B cell (primary cell): ENCODE measurements at regions not wholly inside any gene's neighbourhood (a gene's known extent, or its start where the extent isn't known, plus 50 kb on each side); places are given as distances from the start of the nearest gene placed in this dataset.
"Not testable (repeated sequence)": the region's sequence is repeated elsewhere in the genome, so short reads cannot be mapped to it uniquely, and the experiment has no call there.

ENCODE experiments used
- ATAC-seq: fragments of 200-7000 bp; cut with Tn5 transposase; one replicate; pipeline ENCODE4 v1.10.0; 2021; ENCODE audit warnings: low read depth, mild to moderate bottlenecking, moderate number of reproducible peaks, moderate library complexity
- CTCF ChIA-PET: fragments of 350-600 bp; sonication (Branson Sonifier 250); formaldehyde crosslinking; loops from one replicate; lab custom pipeline; 2021; ENCODE audit warnings: antibody characterized with exemption, inconsistent platforms; lab: Charles Lee
- POLR2A ChIA-PET: fragments of 350-600 bp; sonication (Branson Sonifier 250); formaldehyde crosslinking; loops from one replicate; lab custom pipeline; 2021; ENCODE audit warnings: antibody characterized with exemption; lab: Charles Lee
- DNase-seq: peaks from one replicate; pipeline ENCODE4 v3.0.0; 2013
- H2AFZ ChIP-seq: 2 replicates; pipeline ENCODE4 v1.6.1; 2012; ENCODE audit warnings: mild to moderate bottlenecking, low read depth, low read length; ENCODE audit not compliant: insufficient read depth, poor library complexity, severe bottlenecking
- H3K27ac ChIP-seq, 2 donors: 1 replicate in 1 of 2; 2 replicates in 1 of 2; pipeline ENCODE4 v1.5.1; 2012 to 2013; ENCODE audit warnings: low read length in 2 of 2, mild to moderate bottlenecking in 2 of 2, moderate library complexity in 1 of 2
- H3K27me3 ChIP-seq, 4 experiments: fragments of 200-600 bp in 1 of 4; sonication (generic) in 1 of 4; replicated peaks in 1 of 4; 1 replicate in 2 of 4; 2 replicates in 2 of 4; pipeline versions ENCODE4 v1.6.1 to v1.7.0; 2013 to 2016; ENCODE audit warnings: low read length in 3 of 4, mild to moderate bottlenecking in 2 of 4, mixed read lengths in 1 of 4, moderate library complexity in 1 of 4; ENCODE audit not compliant: insufficient read depth in 4 of 4, control insufficient read depth in 3 of 4; ENCODE audit errors: control extremely low read depth in 1 of 4
- H3K36me3 ChIP-seq, 2 experiments: replicated peaks in 1 of 2; 1 replicate in 1 of 2; 2 replicates in 1 of 2; pipeline versions ENCODE4 v1.6.1 to v1.7.1; 2013; ENCODE audit warnings: low read length in 1 of 2; ENCODE audit not compliant: insufficient read depth in 2 of 2, control insufficient read depth in 1 of 2; ENCODE audit errors: control extremely low read depth in 1 of 2, extremely low read depth in 1 of 2
- H3K4me1 ChIP-seq, 2 donors: fragments of 200-600 bp in 1 of 2; sonication (generic) in 1 of 2; 1 replicate in 1 of 2; 2 replicates in 1 of 2; pipeline versions ENCODE4 v1.5.1 to v1.6.1; 2013 to 2017; ENCODE audit warnings: low read length in 2 of 2; ENCODE audit not compliant: control insufficient read depth in 2 of 2, insufficient read depth in 2 of 2
- H3K4me2 ChIP-seq: replicated peaks from 2 replicates; pipeline ENCODE3; 2012; ENCODE audit warnings: mild to moderate bottlenecking, low read depth, low read length; ENCODE audit not compliant: poor library complexity, severe bottlenecking
- H3K4me3 ChIP-seq, 5 experiments: fragments of 200-600 bp in 1 of 5; sonication (generic) in 1 of 5; 1 replicate in 3 of 5; 2 replicates in 2 of 5; pipeline versions ENCODE4 v1.5.1 to v1.7.0; 2011 to 2016; ENCODE audit warnings: low read length in 4 of 5, mild to moderate bottlenecking in 4 of 5, low read depth in 2 of 5, control low read depth in 1 of 5, moderate library complexity in 1 of 5; ENCODE audit not compliant: insufficient read depth in 1 of 5; ENCODE audit errors: control extremely low read depth in 1 of 5, extremely low read depth in 1 of 5
- H3K79me2 ChIP-seq: fragments of 200-600 bp; sonication (generic); one replicate; pipeline ENCODE4 v1.6.0; 2016; ENCODE audit warnings: low read length; ENCODE audit not compliant: control insufficient read depth, insufficient read depth
- H3K9ac ChIP-seq: fragments of 200-600 bp; sonication (generic); 2 replicates; pipeline ENCODE4 v1.6.1; 2017; ENCODE audit warnings: mild to moderate bottlenecking, low read length, moderate library complexity
- H3K9me3 ChIP-seq, 3 donors: one replicate each; pipeline versions ENCODE4 v1.6.1 to v1.7.1; 2013; ENCODE audit warnings: low read length in 2 of 3; ENCODE audit not compliant: control insufficient read depth in 2 of 3, insufficient read depth in 1 of 3; ENCODE audit errors: control extremely low read depth in 1 of 3
- H4K20me1 ChIP-seq: 2 replicates; pipeline ENCODE4 v1.6.0; 2012; ENCODE audit warnings: mild to moderate bottlenecking, low read length; ENCODE audit not compliant: insufficient read depth, control insufficient read depth, poor library complexity, severe bottlenecking
- H3K27ac Mint-ChIP-seq: one replicate; pipeline ENCODE4 v1.8.0; 2021; ENCODE audit warnings: mixed read lengths
- H3K27me3 Mint-ChIP-seq: one replicate; pipeline ENCODE4 v1.8.0; 2021; ENCODE audit warnings: mixed read lengths
- H3K4me1 Mint-ChIP-seq: one replicate; pipeline ENCODE4 v1.8.0; 2021; ENCODE audit warnings: mixed read lengths
- H3K4me3 Mint-ChIP-seq: one replicate; pipeline ENCODE4 v1.8.0; 2021; ENCODE audit warnings: mixed read lengths
- H3K9me3 Mint-ChIP-seq: one replicate; pipeline ENCODE4 v1.8.0; 2022; ENCODE audit warnings: mixed read lengths; ENCODE audit not compliant: insufficient read depth
- EZH2 ChIP-seq: IDR thresholded peaks from 2 replicates; pipeline ENCODE4 v1.6.1; 2012; ENCODE audit warnings: borderline replicate concordance, low read depth, mild to moderate bottlenecking, moderate library complexity, low read length; ENCODE audit not compliant: insufficient read depth, poor library complexity, severe bottlenecking
- WGBS: methylation state at CpG from one replicate; pipeline ENCODE4 v1.1.5; 2013; ENCODE audit warnings: missing lambda C conversion rate; ENCODE audit not compliant: insufficient coverage; 5-methylcytosine and 5-hydroxymethylcytosine counted together
- intact Hi-C: fragments of 100-400 bp; cut with micrococcal nuclease; formaldehyde crosslinking; loops from one replicate; pipeline ENCODE4 v1.10.0; 2022
- TF ChIP-seq, protein P1 (sequence below): fragments of 200-600 bp; IDR thresholded peaks from one replicate; pipeline ENCODE4 v1.8.0; 2022; ENCODE audit warnings: antibody characterized with exemption, mild to moderate bottlenecking

DNA sequence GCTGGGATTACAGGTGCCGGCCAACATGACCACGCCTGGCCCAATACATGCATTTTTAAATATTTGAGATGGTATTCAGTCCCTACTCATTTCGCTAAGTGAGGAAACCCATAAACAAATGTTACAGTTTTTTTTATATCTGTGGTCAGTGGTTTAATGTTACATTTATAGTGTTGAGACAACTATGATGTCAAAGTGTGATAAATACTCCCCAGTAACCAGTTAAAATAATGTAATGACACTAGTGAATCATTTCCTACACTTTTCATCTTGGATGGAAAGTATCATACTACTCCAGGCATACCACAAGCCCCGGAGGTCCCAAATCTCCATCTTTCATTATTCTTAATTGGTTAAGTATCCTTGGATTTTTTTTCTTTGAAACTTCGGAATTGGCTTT lies 87.5 kb upstream of the KIF26B start:
- intact Hi-C loops: no loop called here
- Histone ChIP-seq H3K27ac (no peak overlapping the region), H2AFZ (no peak overlapping the region), H3K9ac (no peak overlapping the region), H4K20me1 (no peaks in the 10 kb centered on the region), H3K79me2 (no peaks in the 10 kb centered on the region), H3K9me3 (peaks cover 0 to 2% (median 0%) of the 10 kb centered on the region in 3 donors), H3K4me2 (no peak overlapping the region), H3K36me3 (no peaks in the 10 kb centered on the region), H3K27me3 (no peaks in the 10 kb centered on the region), H3K4me1 (no peaks in the 10 kb centered on the region), H3K4me3 (no peak overlapping the region)
- 100% methylated on average over 1 of the region's 5 CpGs for WGBS
- Mint-ChIP-seq H3K4me3 (no peak overlapping the region), H3K9me3 (no peaks in the 10 kb centered on the region), H3K27ac (no peak overlapping the region), H3K4me1 (no peaks in the 10 kb centered on the region), H3K27me3 (no peaks in the 10 kb centered on the region)
- ATAC-seq (no peak), DNase-seq (no peak)
- TF ChIP-seq, protein P1, sequence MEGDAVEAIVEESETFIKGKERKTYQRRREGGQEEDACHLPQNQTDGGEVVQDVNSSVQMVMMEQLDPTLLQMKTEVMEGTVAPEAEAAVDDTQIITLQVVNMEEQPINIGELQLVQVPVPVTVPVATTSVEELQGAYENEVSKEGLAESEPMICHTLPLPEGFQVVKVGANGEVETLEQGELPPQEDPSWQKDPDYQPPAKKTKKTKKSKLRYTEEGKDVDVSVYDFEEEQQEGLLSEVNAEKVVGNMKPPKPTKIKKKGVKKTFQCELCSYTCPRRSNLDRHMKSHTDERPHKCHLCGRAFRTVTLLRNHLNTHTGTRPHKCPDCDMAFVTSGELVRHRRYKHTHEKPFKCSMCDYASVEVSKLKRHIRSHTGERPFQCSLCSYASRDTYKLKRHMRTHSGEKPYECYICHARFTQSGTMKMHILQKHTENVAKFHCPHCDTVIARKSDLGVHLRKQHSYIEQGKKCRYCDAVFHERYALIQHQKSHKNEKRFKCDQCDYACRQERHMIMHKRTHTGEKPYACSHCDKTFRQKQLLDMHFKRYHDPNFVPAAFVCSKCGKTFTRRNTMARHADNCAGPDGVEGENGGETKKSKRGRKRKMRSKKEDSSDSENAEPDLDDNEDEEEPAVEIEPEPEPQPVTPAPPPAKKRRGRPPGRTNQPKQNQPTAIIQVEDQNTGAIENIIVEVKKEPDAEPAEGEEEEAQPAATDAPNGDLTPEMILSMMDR: no peak
- no peak for TF ChIP-seq EZH2
- ChIA-PET POLR2A (no interaction called here), CTCF (no interaction called here)

DNA sequence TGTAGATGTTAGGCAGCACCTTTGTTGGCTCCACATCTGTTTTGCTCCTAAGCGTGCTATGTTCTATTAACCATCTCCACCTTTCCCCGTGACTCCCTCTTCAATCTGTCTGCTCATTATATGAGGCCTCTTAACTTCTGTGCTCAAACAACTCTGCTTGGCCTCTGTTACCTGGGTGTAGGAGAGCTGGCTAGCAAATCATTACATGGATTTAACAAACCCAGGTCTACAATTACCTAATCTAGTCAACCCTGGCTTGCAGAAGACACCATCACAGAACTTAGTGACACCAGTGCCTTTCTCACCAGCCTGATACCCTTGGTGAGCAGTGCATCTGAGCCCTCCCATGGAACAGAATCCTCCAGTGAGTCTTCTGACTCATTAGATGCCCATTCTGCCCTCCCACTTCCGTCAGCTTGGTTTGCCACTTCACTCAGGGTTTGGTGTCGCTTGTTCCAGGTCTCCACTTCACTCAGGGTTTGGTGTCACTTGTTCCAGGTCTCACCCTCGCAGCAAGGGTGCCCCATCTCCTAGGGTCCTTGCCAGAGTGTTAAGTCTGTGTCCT lies 92.0 kb upstream of the KIF26B start:
- Histone ChIP-seq H3K79me2 (no peaks in the 10 kb centered on the region), H3K36me3 (no peaks in the 10 kb centered on the region), H3K9me3 (no peaks in the 10 kb centered on the region), H3K9ac (no peak overlapping the region), H3K27me3 (no peaks in the 10 kb centered on the region), H3K4me2 (no peak overlapping the region), H2AFZ (no peak overlapping the region), H3K4me3 (no peak overlapping the region), H3K4me1 (no peaks in the 10 kb centered on the region), H3K27ac (no peak overlapping the region), H4K20me1 (no peaks in the 10 kb centered on the region)
- no peaks in the 10 kb centered on the region for H3K27me3 Mint-ChIP-seq
- H3K4me3 Mint-ChIP-seq: no peak overlapping the region
- intact Hi-C loops: no loop called here
- H3K4me1 Mint-ChIP-seq: no peaks in the 10 kb centered on the region
- DNase-seq: no peak
- no peak for ATAC-seq
- CTCF ChIA-PET: no interaction called here
- 80% methylated on average over 1 of the region's 5 CpGs for WGBS
- H3K9me3 Mint-ChIP-seq: no peaks in the 10 kb centered on the region
- H3K27ac Mint-ChIP-seq: no peak overlapping the region
- TF ChIP-seq EZH2: no peak
- TF ChIP-seq, protein P1: no peak
- POLR2A ChIA-PET: no interaction called here

DNA sequence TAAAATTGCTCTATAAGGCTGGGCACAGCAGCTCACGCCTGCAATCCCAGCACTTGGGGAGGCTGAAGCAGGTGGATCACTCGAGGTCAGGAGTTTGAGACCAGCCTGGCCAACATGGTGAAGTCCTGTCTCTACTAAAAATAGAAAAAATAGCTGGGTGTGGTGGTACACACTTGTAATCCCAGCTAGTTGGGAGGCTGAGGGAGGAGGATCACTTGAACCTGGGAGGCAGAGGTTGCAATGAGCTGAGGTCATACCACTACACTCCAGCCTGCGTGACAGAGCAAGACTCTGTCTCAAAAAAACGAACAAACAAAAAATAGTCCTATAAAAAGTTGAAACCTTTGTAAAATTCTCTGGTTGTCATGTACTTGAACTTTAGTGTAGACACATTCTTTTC lies 93.0 kb upstream of the KIF26B start:
- H3K4me3 Mint-ChIP-seq, CTCF ChIA-PET, H3K9me3 Mint-ChIP-seq, H3K4me1 ChIP-seq, H3K4me3 ChIP-seq, H3K27me3 Mint-ChIP-seq, ATAC-seq, H3K9me3 ChIP-seq, H3K27me3 ChIP-seq, intact Hi-C loops, H3K9ac ChIP-seq, H2AFZ ChIP-seq, H3K79me2 ChIP-seq, H3K4me2 ChIP-seq, H3K4me1 Mint-ChIP-seq, H3K27ac Mint-ChIP-seq, POLR2A ChIA-PET, H3K36me3 ChIP-seq, H3K27ac ChIP-seq, H4K20me1 ChIP-seq, DNase-seq: not testable (repeated sequence)
- 83% methylated on average over 2 of the region's 4 CpGs for WGBS
